Activated T-cell treated with anti-CD3 and anti-CD28 coated beads, Interleukin-2, amount 50 U/mL, for 48 hours (primary cell): ENCODE measurements at regions not wholly inside any gene's neighbourhood (a gene's known extent, or its start where the extent isn't known, plus 50 kb on each side); places are given as distances from the start of the nearest gene placed in this dataset.

ENCODE experiments used
- DNase-seq, 2 experiments: peaks; one replicate each; pipeline ENCODE4 v3.0.0-alpha.2; 2020

DNA sequence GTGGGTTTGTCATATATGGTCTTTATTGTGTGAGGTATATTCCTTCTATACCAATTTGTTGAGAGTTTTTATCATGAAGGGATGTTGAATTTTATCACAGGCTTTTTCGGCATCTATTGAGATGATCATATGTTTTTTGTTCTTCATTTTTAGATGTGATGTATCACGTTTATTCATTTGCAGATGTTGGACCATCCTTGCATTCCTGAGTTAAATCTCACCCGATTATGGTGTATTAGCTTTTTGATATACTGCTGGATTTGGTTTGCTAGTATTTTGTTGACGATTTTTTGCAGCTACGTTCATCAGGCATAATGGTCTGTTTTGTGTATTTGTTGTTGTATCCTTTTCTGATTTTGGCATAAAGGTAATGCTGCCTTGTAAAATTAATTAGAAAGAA is 311.0 kb downstream of the PTEN start:
- no peak for DNase-seq

DNA sequence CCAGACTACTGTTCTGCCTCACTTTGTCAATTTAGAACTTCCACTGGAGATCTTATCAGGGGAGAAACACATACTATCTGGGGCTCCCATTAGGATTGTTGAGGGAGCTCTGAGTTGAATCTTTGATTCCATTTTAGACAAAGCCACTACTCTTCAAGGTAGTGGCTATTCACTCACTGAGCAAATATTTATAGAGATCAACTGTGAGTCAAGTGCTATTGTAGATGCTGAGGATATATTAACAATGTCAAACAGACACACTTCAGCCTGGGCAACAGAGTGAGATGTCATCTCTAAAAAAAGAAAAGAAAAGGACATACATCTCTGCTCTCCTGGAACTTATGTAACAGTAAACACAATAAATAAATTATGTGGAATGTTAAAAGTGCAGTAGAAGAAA is 315.3 kb downstream of the PTEN start:
- no peak for DNase-seq

DNA sequence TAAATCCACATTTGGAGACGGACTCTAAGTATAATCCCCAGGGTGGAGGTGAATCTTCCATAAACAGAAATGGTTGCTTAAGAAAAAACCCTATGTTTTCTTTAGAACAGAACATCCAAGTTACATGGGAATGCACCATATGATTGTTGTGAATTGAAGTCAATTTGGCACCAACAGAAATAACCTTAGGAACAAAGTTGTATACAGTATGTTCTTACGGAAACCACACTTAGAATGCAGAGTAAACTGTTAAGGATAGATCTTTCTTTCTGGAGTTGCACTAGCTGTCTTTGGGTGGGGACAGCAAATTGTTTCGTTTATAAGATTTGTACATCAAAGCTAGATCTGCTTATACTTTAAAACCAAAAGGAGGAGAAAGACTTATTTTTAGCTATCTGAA is 316.4 kb downstream of the PTEN start:
- DNase-seq = no peak

DNA sequence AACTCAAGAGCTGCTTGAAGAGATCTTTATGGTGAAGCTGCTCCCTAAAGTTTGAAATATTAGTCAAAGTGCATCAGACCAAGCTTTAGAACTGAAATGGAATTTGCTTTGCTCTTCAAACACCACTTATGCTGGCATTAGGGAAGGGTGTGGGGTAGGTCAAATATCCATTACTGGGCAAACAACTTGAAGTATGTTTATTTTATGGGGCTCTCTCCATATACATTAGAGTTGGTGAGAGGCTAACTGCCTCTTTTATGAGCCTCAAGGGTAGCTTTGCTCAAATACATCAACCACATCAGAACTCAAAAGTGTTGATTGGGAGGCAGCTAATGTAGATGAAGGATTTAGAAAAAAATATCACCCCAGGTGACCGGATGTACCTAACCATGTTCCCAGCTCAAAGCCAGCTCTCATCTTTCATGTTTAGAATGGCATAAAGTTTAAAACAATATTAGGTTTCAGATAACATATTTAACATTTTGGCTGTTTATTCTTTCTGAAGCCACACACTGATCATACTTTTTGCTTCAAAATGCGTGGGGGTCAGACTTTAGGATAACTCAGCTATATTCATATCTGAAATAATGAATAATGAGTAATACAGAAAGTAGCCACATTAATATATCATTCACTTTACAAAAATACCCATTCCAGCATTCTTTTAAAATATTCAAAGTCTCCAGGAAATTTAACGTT is 318.6 kb downstream of the PTEN start:
- no peak for DNase-seq

DNA sequence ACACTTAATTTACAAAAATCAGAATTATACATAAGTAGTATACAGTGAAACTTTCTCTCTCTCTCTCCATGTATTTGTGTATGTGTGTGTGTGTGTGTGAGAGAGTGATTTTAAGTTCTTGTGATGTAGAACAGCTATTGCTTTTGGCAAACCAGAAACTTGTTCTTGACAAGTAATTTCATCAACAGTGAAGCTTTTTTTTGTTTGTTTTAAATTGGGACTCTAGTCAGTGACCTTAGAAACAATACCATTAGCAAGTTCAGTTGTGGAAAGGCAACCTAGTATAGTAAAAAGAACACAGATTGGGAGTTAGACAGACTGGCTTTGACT is 319.1 kb downstream of the PTEN start:
- DNase-seq = no peak

DNA sequence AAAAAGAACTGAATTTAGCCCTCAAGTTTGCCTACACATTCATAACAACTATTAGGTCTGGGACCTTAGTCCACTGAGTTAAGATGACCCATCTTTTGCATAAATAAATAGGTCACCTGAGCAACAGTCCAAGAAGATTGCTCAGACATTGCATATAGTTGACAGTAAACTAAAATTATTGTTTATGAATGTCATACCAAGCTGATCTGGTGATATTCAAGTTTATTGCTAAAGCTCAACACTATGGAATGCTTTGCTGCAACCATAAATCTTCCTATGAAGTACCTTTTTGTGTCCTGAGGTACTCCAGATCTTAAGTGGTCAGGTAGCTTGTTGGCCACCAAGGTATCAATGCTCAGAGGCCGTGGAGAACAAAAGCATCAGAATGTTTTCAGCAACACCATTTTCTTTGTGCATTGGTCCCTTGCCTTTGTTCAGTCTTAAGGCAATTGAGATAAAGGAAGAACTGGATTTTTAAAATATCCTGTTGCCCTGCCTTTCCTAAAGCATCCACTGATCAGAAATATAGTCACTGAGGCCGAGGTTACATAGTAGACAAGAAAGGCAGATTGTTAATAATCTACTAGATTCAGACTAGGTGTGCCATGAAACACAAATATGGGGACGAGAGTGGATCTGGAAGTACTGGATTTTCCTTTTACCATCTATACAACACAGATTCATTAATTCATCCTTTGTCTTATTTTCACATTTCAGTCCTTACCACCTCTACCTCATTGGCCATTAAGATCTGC is 321.3 kb downstream of the PTEN start:
- DNase-seq = no peak

DNA sequence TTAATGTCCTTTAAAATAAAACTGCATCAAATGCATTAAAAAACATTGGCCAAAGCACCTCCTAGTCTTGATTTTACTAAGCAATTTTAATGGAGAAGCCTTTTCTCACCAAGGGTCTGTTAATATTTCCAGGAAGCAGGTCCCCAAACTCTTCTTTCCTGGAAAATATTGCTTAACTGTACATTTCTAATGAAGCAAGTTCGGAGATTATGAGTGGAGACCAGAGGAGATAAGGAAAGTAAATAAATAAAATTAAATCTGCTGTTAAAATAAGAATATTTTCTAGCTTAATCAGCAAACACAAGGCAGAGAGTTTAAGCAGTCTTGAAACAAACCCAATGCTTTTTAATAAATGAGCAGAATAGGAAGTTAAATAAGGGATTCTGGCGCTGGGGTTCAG is 322.4 kb downstream of the PTEN start:
- DNase-seq = no peak

DNA sequence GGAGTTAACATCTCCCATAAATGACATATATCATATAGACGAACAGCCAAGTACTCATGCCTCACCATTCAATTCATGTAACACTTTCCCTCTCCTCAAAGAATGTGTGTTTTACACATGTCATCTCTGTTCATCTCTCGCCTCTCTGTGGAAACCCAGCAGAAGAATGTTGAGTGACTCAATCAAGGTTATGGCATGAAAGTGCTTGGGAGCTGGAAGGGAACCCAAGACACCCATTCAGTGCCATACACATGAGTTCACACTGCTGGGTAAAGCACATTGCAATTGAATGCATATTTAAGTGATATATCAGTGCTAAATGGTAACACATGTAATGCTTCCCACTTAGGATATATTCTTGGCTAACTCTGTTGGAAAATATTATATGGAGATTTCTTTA is 322.9 kb downstream of the PTEN start:
- no peak for DNase-seq

DNA sequence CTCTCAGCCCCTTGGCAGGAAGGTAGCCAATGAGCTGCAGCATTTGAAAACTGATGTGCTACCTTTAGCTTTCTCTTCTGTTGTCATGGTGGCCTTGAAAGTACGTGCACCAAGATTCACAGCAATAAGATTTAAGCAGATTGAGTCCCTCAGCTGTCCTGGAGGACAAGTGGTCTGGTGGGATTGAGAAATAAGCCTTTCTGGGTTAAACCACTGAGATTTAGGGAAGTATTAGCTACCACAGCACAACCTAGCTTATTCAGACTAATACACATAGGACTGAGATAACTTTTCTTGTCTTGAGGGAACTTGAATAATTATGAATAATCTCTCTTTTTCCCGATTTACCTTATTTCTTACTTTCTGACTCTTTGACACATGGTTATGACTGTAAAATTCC is 324.0 kb downstream of the PTEN start:
- DNase-seq = no peak

DNA sequence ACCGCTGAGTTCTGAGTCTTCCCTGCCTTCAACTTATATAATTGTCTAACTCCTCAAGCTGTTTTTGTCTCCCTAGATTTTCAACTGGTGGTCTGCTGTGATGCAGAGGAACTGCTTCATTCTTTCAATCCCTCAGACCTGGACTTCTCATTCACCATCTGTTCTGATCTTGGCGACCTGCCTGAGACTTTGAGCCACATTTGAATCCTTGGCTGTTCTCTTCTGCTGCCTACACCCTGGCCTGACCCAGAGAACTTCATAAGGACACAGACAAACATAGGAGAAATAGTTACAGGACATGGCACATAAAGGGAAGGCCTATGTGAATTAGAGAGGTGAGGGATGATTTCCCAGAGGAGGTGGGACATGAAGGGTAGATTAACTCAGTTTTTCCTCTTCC is 326.7 kb downstream of the PTEN start:
- no peak for DNase-seq

DNA sequence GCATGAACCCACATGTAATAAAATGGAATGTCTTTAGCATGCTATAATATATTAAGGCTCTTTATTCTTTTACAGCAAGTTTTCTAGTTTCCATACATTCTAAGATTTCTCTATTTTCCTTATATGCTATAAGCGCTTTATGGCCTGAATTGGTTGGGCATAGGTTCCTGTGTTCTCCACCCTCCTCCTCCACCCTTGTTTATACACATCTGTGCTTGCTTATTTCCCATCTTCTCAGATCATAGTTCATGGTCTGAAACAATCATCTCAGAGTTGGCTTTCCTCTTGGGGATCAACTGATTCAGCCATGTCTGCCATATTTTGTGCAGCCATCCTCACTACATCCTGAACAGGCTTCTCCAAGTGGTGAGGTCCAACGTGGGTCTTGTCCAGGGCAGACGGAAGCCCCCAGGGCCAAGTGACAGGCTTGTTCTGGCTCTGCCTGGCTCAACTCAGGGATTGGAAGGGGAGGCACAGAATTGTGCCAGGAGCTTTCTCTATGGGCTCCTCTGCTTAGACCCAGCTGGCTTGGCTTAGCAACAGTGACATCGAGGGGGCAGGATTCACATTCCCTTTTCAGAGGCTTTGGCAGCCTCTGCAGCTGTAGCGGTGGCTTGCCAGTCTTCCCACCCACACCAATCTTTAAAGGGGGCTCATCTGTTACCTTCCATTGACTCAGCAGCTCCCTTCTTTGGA is 327.3 kb downstream of the PTEN start:
- DNase-seq = no peak

DNA sequence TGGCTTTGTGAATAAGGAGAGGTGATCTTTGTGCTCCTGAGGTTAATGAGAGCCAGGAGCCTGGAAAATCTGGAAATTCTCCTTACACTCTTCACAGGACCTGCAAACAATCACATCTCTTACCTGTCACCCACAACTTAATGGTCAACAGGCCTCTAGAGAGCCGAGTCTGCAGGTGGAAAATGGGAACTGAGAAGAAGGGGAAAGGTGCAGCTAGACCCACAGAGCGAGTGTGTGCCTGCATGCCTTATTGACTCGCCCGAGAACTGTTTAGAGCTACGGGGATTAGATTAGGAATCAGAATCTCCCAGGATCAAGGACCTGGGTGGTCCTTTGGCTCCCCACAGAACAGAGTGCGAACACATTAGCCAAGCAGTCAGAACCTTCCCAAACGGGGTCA is 329.6 kb downstream of the PTEN start:
- DNase-seq = no peak

DNA sequence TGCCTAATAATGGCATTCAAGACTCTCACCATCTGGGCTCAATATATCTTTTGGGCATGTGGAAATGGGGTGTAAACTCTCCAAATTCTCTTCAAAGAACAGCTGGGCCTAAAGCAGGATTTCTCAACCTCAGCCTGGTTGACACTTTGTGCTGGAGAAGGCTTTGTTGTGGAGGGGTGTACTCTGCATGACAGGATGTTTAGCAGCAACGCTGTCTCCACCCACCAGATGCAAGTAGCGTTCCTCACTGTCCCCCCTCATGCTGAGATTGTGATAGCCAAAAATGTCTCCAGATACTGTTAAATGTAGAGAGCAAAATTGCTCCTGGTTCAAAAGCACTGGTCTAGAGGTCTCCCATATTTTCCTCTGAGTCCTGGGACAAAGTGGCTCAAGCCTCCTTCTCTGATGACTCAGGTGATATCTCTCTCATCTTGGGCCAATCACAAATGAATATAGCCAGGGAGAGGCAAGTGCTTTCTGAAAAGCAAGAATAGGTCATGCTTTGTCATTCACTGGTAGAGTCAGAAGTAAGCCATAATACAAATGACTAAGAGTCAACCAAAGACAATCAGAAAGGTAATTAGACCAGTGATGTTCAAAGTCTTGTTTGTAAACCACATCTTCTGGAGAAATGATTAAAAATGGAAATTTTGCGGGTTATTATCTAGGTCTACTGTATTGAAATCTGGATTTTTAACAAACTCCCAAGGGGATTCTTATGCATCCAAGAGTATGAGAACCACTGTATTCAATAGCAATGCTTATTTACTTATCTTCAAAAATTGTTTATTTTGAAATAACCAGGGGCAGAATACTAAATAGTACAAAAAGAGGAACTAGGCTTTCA is 330.8 kb downstream of the PTEN start:
- peak; percentile 42 to 53 for DNase-seq

DNA sequence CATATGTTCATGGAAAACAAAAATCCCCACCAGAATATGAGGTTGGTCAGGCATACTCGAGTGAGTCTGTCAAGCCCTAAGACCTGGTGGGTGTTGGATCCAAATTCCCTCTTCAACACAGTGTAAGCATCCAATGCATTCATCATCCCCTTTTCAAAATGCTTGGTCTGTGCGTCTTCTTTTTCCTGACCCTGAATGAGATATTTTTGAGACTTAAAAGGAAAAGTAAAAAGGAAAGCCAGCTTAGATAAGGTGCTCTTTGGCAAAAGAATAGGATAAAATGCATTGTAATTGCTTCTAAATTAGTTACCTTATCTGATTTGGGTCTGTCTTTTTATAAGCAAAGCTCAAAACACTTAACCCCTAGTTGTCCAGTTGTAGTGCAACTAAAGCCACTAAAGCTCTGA is 331.5 kb downstream of the PTEN start:
- DNase-seq = no peak

DNA sequence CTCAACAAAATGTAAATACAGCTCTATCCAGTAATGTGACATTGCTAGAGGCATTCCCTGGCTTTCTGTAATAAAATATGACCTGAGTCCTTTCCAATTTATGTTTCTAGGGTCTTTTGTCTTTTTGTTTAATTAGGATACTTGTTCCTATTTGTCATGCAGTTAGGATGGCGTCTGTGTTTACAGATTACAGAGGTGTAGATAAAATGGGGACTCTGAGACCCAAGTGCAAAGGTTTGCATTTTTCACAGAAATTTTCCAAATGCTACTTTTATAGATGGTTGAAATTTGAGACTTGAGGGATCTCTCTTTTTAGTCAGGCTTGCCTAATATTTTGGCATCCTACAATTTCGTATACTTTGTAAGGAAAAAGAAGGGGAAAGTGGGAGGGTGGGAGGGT is 332.4 kb downstream of the PTEN start:
- DNase-seq = no peak

DNA sequence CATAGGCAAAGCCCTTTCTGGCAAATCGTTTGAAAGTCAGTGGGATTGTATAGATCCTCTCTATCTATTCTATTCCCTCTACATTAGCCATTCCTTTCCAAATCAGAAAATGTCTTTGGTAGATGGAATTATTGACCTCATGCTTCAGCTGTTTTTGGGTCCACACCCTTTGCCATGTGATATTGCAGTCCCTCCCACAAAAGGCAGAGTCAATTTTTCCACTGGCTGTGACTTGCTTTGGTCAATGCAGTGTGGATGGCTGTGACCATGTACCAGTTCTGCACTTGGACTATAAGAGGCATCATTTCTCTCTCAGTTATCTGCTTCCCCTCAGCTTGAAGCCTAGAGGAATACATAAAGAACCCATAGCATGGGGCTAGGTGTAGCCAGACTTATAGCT is 332.9 kb downstream of the PTEN start:
- DNase-seq = no peak

DNA sequence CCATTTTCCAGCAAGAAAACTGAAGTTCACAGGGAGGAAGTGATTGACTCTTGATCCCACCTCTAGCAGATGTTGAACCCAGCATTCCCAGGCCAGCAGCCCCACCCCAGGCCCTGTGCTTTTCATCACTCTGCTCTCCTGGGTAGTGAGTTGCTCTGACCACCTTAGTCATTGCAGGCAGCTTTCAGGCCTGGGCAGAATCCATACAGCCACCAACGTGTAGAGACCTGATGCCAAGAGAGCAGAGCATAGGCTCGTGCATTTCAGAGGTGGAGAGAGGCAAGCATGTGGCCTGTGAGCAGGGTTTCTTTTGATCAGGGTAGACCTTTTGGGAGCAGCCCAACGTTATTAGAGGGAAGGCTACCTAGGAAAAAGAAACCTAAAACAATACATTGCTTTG is 334.6 kb downstream of the PTEN start:
- no peak for DNase-seq

DNA sequence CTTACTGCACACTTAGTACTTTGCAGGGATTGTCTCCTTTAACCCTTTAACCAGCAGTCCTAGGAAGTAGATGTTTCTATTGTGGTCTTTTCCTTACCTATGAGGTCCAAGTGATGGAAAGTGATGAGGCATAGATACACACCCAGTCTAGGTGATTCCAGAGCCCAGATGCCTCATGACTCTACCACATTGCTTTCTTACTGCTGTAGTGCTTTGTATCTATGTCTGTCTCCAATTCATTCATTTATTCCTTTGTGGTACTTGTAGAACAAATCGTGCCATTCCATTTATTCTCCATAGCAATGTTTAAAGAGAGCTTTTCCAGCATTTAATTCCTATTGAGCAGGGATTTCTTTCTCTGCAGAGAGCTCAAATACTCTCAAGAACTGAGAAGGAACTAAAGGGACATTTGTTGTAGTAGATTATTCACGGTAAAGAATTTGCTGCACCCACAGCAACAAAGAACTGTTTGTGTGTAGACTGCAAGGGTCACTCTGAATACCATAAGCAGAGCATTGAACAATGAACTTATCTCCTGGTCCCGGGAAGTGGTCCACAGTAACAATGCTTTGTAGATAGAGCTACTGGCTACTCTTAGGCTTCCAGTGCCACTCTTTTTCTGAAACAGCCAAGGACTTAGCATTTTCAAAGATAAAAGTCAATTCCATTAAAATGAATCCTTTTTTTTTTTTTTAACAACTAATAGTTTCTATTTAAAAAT is 337.0 kb downstream of the PTEN start:
- no peak for DNase-seq

DNA sequence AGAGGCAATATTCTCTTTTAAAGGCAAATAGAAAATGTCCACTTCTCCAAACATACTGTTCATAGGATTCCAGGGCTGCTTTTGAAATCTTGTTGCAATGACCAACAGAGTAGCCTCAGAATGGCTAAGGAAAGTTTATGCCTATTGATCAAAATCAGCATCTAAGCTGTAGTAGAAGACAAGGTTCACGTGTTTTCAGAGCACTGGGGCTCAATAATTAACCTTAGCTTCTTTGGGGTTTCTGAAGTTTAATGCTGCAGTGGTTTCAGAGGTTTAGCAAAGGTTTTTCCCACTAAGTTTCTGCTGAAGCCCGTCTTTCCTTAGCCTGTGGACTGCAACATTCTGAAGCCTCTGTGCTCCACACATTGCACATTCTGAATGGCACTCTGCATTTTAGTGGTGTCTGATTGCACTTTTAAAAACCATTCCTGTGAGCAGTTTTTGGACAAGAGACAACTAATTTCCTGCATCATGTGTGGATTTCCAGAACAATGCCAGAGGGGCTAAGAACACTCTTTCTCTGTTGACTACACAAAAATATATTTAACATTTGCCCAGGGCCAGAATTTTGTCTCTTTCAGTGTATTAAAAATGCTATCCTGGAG is 342.5 kb downstream of the PTEN start:
- DNase-seq = no peak

DNA sequence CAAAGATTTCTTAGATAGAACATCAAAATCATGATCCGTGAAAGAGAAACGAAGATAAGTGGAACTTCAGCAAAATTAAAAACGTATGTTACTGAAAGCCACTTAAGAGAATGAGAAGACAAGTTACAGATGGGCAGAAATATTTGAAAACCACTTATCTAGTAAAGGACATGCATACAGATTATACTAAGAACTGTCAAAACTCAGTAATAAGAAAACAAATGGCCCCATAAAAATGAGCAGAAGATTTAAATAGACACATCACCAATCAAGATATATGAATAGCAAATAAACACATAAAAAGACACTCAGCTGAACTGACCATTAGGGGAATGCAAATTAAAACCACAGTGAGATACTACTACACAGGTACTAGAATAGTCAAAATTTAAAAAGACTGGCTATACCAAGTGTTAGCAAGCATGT is 343.7 kb downstream of the PTEN start:
- DNase-seq = no peak

DNA sequence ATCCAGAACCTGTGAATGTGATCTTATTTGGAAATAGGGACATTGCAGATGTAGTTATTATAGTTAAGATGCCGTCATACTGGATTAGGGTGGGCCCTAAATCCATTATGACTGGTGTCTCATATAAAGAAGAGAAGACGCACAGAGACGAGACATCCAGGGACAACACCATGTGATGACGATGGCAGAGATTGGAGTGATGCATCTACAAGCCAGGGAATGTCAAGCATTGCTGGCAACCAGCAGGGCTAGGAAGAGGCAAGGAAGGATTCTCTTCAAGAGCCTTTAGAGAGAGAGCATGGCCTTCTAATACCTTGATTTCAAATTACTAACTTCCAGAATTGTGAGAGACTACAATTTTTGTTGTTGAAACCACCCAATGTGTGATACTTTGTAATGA is 345.8 kb downstream of the PTEN start:
- no peak for DNase-seq

DNA sequence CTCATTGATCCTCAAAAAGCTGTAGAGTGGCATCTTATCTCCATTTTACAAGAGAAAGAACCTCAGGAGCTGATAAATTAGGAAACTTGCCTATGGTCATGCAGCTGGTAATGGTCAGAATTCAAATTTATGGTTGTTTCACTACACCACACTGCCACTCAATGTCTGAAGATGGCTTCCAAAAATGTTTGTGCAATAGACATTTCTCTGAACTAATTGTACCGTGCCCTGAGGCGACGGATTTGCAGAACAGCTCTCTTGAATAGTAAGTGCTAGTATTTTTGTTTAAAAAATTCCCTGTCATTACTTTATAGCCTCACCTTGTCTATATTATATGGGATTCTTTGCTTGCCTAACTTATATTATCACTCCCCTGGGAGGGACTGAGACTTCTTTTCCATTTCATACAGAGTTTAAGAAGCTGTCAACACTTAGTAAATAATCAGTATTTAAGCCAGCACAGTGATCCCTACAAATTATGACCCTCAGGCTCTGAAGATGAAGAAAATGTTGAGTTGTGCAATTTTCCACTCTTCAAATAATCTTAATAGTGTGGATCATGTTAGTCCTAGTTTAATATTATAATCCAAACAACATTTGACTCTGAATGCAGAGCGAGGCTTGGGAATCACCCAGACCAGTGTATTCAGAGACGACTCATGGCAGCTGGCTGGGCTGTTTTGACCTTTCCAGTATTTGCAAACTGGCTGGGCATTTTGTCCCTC is 346.6 kb downstream of the PTEN start:
- no peak for DNase-seq
